GM12864 (cell line): ENCODE measurements at regions not wholly inside any gene's neighbourhood (a gene's known extent, or its start where the extent isn't known, plus 50 kb on each side); places are given as distances from the start of the nearest gene placed in this dataset.

Source experiments
- DNase-seq: peaks from one replicate; pipeline ENCODE4 v3.0.0-alpha.2; 2011; ENCODE audit warnings: low read depth
- H3K4me3 ChIP-seq: 2 replicates; pipeline ENCODE4 v1.5.1; 2011; ENCODE audit warnings: mild to moderate bottlenecking, low read depth, low read length, control low read depth
- CTCF ChIP-seq: IDR thresholded peaks from 2 replicates; pipeline ENCODE4 v1.5.1; 2011; ENCODE audit warnings: low read depth, mild to moderate bottlenecking, moderate library complexity, low read length, control low read depth, inconsistent platforms; ENCODE audit errors: missing control alignments

GRCh38 chr3:151960961-151961580, 87.6 kb downstream of the SUCNR1 start:
- no peak overlapping the region for H3K4me3 ChIP-seq
- TF ChIP-seq CTCF: no peak
- no peak for DNase-seq

GRCh38 chr3:151962352-151962751, 88.9 kb downstream of the SUCNR1 start:
- H3K4me3 ChIP-seq: no peak overlapping the region
- no peak for DNase-seq
- no peak for TF ChIP-seq CTCF

GRCh38 chr3:151962912-151963311, 89.5 kb downstream of the SUCNR1 start:
- no peak for TF ChIP-seq CTCF
- H3K4me3 ChIP-seq: no peak overlapping the region
- DNase-seq: no peak

GRCh38 chr3:151964743-151965142, 91.3 kb downstream of the SUCNR1 start:
- no peak for DNase-seq
- no peak overlapping the region for H3K4me3 ChIP-seq
- no peak for TF ChIP-seq CTCF

- H3K4me3 ChIP-seq: no peak overlapping the region
- TF ChIP-seq CTCF: no peak
- no peak for DNase-seq
These were observed 95.7 kb downstream of the SUCNR1 start for GRCh38 chr3:151969026-151969642.

- H3K4me3 ChIP-seq: no peak overlapping the region
- no peak for TF ChIP-seq CTCF
- no peak for DNase-seq
These were observed 98.6 kb downstream of the SUCNR1 start for GRCh38 chr3:151971814-151972579.

GRCh38 chr3:151974067-151974466, 100.6 kb downstream of the SUCNR1 start:
- no peak overlapping the region for H3K4me3 ChIP-seq
- TF ChIP-seq CTCF: no peak
- no peak for DNase-seq
